GM19193 (cell line): ENCODE measurements at regions not wholly inside any gene's neighbourhood (a gene's known extent, or its start where the extent isn't known, plus 50 kb on each side); places are given as distances from the start of the nearest gene placed in this dataset.

Source experiments
- POLR2A ChIP-seq: IDR thresholded peaks from 4 replicates; pipeline ENCODE4 v1.6.1; 2011; ENCODE audit not compliant: insufficient read depth, insufficient read length; ENCODE audit errors: extremely low read depth

DNA sequence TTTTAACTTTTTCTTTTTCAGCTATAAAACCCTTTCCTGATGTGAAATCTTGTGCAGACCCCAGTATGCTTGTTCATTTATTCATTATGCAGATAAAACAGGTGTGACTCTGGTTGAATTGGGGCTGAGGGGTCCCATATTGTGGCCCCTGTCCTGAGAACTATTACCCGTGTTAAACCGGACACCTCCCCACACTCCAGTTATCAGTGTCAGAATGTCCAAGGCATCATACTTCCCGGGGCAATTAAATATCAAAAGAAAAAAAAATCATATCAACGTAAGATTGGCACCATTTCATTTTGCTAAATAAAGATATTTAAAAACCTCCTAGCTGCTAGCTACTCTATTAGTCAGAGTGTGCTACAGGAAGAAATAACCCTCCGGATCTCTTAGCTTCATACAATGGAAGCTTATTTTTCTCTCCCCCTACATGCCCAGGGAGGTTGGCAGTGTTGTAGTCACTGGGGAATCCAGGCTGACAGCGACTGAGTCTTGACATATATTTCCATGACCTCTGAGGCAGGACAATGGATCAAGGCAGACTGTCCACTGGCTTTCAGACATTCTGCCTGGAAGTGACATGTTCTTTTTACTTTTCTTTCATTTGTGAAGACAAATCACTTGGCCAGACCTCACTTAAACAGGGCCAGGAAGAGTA is 170.0 kb downstream of the SEC61B start:
- TF ChIP-seq POLR2A, result no peak

DNA sequence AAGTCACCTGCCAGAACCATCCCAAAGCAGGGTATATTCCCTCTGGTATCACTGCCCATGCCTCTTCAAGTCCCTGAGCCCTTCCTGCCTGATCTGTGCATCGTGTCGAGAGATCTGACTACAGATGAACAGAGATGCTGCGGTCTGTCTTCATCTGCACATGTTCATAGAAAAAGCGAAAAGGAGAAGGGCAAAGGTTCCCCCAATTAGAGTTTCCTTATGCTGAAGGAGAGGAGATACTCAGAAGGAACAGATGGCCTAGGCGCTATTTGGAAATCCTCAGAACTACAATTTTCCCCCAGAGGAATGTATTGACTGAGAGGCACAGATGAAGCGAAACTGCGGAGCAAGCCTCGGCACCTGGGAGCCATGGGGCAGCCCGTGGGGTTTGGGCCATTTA is 170.9 kb downstream of the SEC61B start:
- no peak for TF ChIP-seq POLR2A

DNA sequence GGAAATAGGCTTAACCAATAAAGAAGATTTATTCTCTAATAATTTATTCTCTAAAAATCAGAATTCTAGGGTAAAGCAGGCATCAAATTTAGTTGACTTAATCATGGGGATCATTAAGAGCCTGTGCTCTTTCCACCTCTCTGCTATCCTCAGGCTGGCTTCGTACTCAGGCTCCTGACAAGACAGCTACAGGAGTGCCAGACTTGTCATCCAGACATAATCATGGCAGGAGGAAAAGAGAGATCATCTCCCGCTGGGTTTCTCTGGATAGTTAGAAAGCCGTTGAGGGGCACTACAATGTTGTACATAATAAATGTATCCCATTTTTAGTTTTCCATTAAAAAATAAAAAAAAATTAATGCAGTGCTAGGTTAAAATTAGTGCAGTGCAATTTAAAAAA is 171.9 kb downstream of the SEC61B start:
- TF ChIP-seq POLR2A, result no peak

DNA sequence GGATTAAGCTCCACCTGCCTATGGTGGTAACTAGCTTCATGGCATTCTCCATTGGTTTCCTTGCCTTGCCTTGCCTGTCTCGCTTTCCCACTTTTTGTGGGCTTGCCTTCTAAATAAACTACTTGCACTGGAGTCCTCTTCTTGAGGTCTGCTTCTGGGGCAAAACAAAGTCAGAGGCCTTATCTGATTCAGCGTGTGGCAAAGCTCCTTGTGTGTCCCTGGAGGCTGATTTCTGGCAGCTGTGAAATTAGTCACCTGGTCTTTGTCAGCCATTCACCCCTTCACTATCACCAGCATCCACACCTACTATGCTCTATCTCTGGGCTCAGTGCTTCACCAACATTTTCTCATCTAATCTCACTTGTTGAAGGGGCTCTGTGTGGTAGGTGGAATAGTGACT is 176.2 kb downstream of the SEC61B start:
- TF ChIP-seq POLR2A, result no peak

DNA sequence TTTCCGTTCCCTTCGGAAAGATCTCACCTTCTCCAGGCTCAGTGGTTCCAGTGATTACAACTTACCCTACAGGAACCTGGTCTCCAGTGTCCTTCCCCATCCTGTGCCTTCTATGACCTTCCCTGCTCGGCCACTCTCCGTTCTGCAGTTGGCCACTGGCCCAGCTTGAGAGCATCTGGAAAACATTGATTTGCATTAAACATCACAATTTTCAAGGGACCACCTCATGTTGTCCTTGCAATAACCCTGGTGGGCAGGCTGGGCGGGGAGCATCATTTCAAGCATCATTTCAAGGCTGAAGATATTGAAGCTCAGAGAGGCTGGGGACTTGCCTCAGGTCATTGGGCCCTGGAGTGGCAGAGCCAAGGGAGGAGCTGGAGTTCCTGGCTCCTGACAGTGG is 177.4 kb downstream of the SEC61B start:
- no peak for TF ChIP-seq POLR2A

DNA sequence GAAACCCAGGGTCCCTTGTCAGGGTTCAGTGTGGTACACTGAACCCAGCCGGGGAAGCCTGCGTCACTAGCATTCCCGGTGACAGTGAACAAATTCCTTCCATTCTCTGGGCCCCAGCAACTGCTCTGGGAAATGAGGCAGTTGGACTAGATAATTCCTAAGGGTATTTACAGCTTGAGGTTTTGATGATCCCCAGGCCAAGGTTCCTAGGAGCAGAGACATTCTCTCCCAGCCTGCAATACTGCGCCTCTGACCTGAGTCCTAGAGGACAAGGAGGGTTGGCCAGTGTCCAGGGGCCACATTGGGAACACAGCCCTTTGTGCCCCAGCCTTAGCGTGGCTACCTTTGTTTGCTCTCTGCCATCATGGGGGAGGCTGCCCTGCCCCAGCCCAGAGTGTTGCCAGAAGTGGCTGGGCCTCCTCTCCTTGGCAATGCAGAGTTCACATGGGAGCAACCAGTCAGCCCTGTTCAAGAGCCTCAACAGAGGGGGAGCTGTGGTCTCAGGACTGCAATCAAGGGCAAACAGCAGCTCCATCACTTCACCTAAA is 178.2 kb downstream of the SEC61B start:
- TF ChIP-seq POLR2A, result no peak

DNA sequence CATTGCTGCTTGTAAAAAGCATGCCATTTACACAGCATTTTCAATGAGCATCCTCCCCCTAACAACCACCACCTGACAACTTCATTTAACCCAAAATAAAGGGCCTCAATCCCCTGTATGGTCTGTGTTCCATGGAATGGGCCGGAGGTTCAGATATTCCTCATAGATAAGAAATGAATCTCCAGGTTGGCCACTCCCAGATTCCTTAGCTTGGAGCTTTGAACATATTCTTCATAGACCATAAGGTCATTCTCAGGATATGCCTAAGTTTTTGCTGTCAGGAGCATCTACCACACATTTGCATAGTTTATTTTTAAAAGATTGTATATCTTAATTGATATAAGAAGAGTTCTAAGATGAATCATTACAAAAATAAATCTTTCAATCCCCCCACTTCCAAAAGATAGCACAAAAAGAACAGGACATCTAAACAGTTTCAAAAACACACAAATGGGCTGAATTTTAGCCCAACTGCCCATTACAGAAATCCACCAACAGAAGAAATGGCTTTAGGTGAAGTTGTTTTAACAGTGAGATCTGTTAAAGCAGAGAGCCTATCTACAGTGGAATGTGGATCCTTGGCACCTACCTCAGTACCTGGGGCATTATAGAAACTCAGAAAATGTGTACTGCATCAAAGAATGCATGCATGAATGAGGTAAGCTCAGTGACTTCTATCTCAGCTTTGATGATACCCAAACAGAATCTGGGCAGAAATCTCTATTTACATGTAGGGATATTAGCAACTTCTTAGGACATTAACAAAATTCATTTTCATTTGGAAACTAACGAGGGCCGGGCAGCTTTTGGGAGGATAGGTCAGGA is 179.8 kb downstream of the SEC61B start:
- no peak for TF ChIP-seq POLR2A

DNA sequence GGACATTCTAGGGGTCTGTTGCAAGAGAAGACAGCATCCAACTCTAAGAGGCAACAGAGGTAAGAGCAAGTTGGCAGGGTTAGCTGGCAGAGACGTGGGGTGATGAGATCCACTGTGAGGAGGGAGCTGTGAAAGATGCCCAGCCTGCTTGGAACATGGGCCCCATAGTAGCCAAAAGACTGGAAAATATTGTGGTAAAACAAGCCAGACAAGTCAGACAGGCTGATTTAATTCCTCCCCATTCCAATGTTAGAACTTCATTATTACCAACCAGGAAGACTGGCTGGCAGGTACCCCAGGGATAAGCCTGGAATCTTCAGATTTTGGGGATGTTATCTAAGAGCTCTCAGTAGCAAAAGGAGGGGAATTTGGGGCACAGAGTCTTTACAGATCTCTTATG is 181.3 kb downstream of the SEC61B start:
- no peak for TF ChIP-seq POLR2A

DNA sequence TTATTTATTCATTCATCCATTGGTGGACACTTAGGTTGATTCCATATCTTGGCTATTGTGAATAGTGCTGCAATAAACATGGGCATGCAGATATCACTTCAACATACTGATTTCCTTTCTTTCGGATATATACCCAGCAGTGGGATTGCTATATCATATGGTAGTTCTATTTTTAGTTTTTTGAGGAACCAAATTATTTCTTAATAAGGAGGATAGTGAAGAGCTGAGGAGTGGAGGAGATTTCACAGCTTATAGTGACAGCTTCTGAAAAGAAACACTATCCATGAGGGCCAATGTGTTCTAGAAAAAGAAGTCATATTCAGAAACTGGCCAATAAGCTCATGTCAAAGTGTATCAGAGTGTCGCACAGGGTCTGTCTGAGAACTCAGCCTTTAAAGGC is 183.3 kb downstream of the SEC61B start:
- no peak for TF ChIP-seq POLR2A

DNA sequence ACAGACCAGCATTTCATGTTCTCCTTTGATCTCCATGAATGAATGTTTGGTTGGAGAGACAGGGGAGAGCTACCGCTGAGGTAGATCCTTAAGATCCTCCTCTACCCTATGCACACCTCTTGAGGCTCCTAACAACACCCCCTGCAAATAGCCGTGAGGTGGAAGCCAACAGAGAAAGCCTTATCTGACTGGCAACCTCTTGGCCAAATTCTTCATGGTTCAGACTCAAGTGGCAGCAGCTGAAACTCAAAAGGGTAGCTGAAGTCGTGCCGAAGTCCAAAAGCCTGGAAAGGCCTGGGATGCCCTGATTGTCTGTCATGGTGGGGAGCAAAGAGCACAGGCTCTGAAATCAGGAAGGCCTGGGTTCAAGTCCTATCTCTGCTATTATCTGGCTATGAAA is 184.9 kb downstream of the SEC61B start:
- no peak for TF ChIP-seq POLR2A

DNA sequence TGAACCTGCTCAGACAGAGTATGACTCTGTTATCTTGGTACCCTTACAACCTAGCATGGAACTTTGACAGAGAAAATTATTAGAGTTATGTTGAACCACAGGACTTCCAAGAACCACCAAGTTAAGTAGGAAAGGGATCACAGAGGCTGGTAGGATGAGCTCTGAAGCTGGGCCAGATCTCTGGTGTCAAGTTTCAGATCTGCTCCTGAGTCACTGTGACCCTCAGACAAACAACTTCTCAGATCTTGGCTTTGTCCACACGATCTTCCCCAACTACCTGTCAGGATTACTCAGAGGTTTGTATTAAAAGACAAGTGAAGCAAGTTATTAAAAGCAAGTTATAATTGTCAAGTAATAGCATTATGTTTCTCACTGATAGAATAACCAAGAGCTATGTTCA is 189.0 kb downstream of the SEC61B start:
- TF ChIP-seq POLR2A, result no peak

DNA sequence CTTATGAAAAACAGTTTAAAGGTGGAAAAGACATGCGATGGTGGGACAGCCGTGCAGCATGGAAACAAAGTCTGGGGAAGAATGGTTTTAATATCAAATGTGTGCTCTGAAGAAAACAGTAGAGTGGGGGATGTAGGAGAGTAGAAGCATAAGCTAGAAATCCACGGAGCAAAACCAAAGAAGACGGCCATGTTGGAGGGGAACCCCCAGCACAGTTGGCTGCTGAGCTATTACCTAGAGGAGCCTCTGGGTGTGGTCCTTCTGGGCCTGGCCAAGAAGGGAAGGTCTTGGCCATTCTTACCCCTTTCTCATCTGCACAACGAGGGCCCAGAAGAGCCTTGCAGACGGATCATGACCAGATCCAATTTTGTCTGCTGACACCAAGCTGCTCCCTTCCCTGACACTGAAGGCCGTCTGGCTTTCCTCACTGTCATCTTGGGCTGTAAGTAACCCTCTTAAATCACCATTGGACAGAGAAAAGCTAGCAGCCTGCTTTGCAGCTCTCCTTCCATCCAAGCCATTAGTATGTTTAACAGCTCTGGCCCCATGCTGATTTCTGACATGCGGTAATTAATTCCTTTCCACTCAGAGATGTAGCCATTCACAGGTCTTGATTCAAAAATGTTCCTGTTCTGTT is 189.5 kb downstream of the SEC61B start:
- no peak for TF ChIP-seq POLR2A

DNA sequence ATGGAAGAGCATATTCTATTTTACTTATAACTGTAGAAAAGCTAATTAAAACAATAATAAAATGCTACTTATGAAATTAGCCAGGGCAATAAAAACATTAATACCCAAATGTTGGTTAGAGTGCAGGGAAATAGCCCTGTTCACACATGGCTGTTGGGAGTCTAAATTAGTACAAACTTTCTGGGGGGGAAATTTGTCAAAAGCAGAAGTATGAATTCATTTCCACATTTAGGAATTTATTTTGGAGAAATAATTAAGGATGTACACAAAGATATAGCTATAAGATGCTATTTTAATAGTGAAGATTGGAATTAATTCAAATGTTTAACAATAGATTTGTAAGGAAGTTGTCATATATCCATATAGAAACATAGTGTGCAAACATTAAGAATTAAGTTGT is 190.5 kb downstream of the SEC61B start:
- no peak for TF ChIP-seq POLR2A

DNA sequence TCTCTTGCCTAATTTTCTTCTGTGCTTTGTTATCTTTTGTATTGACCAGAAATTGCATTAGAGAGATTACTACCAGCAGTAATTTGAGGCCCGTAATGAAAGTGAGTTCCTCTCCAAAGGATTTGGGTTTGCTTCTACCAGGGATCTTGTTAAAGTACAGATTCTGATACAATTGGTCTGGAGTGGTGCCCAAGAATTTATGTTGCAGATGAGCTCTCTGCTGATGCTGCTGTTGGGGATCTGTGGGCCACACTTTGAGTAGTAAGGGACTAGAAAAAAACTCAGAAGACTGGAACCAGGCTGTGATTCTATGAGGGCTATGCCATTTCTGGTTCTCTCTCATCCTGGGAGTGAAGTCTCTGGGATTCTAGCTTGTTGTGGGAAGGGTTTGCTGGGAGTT is 192.2 kb downstream of the SEC61B start:
- TF ChIP-seq POLR2A, result no peak

DNA sequence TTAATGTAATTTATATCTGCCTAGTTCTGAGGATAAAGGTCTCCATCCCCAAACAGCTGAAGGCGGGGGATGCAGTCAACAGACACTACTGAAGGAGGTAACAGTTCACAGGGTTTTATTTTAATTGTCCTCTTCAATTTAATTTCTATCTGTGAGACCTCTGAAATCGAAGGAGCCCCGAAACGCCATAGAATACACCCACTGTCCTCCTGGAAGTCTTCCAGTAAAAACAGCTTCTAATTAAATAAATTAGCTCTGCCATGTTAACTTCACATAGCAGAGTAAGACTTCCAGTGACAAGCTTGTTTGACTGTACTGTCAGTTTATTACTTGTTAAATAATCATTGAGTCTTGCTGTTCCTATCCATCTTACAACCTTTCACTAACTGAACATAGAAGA is 193.5 kb downstream of the SEC61B start:
- TF ChIP-seq POLR2A, result no peak

DNA sequence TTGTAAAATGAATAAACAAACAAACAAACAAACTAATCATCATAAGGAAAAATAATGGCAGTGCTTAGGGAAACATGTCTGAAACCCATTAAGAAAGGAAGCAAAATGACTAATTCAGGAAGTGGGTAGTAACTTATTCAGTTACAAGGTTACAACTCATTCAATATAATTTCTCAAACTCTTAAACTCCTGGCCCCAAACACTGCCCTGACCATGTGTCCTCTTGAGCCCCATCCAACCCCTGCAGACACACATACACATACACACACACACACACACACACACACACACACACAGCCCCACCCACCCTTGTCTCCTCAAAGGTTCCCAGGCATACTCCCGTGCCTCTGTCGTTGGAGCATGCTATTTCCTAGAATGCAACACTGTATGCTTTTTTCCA is 193.9 kb downstream of the SEC61B start:
- TF ChIP-seq POLR2A, result no peak
